HFF-Myc (cell line): ENCODE measurements at regions not wholly inside any gene's neighbourhood (a gene's known extent, or its start where the extent isn't known, plus 50 kb on each side); places are given as distances from the start of the nearest gene placed in this dataset.
"Not testable (repeated sequence)": the region's sequence is repeated elsewhere in the genome, so short reads cannot be mapped to it uniquely, and the experiment has no call there.

ENCODE experiments used
- DNase-seq: peaks from one replicate; pipeline ENCODE4 v3.0.0-alpha.2; 2011; ENCODE audit warnings: low read depth; ENCODE audit errors: extremely low read depth
- H3K4me3 ChIP-seq: replicated peaks from 2 replicates; pipeline ENCODE4 v1.5.1; 2011; ENCODE audit warnings: low read depth, mild to moderate bottlenecking, control low read depth, low read length
- TF ChIP-seq, protein P1 (sequence below): IDR thresholded peaks from 2 replicates; pipeline ENCODE4 v1.5.1; 2012; ENCODE audit warnings: mild to moderate bottlenecking, low read depth, low read length, control low read depth; ENCODE audit errors: missing control alignments

DNA sequence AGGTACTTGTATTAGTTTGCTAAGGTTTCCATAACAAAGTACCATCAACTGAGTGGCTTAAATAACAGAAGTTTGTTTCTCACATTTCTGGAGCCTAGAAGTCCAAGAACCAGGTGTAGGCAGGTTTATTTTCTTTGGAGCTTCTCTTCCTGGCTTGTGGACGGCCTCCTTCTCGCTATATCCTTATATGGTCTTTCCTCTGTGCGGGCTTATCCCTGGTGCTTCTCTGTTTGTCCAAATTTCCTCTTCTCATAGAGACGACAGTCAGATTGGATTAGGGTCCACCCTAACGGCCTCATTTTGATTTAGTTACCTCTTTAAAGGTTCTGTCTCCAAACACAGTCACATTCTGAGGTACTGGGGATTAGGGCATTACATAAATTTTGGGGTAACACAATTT lies 88.3 kb downstream of the RMI1 start:
- TF ChIP-seq, protein P1, sequence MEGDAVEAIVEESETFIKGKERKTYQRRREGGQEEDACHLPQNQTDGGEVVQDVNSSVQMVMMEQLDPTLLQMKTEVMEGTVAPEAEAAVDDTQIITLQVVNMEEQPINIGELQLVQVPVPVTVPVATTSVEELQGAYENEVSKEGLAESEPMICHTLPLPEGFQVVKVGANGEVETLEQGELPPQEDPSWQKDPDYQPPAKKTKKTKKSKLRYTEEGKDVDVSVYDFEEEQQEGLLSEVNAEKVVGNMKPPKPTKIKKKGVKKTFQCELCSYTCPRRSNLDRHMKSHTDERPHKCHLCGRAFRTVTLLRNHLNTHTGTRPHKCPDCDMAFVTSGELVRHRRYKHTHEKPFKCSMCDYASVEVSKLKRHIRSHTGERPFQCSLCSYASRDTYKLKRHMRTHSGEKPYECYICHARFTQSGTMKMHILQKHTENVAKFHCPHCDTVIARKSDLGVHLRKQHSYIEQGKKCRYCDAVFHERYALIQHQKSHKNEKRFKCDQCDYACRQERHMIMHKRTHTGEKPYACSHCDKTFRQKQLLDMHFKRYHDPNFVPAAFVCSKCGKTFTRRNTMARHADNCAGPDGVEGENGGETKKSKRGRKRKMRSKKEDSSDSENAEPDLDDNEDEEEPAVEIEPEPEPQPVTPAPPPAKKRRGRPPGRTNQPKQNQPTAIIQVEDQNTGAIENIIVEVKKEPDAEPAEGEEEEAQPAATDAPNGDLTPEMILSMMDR: no peak
- DNase-seq: no peak
- no peak overlapping the region for H3K4me3 ChIP-seq

DNA sequence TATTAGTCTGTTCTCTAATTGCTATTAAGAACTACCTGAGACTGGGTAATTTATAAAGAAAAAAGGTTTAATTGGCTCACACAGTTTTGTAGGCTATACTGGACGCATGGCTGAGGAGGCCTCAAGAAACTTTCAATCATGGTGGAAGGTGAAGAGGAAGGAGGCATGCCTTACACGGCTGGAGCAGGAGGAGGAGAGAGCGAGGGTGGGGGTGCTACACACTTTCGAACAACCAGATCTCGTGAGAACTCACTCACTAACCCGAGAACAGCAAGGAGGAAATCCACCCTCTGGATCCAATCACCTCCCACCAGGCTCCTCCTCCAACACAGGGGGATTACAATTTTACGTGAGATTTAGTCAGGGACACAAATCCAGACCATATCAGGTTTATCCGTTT lies 90.0 kb downstream of the RMI1 start:
- H3K4me3 ChIP-seq: no peak overlapping the region
- no peak for DNase-seq
- TF ChIP-seq, protein P1: no peak

DNA sequence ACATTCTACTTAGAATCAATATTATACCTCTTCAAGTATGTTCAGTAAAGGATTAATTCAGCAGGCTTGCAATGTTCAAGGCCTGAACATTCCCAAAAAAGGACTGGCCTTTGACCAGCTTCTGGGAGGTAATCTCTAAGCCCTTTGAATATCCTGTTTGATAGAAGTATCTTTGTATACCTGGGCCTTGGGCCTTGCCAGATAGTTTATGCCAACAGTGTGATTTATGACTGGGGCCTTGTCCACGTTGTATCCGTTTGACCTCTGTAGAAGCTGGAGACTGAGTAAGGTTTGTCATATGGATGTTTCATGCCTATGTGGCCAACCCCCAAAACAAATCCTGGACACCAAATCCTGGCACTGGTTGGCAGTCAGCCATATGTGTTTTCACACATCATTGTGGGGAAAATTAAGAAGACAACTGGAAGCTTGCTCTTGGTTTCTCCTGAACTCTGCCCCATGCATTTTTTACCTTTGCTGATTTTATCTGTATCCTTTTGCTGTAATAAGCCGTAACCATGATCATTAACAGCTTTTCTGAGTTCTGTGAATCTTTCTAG lies 92.1 kb downstream of the RMI1 start:
- DNase-seq: no peak
- TF ChIP-seq, protein P1: no peak
- no peak overlapping the region for H3K4me3 ChIP-seq

DNA sequence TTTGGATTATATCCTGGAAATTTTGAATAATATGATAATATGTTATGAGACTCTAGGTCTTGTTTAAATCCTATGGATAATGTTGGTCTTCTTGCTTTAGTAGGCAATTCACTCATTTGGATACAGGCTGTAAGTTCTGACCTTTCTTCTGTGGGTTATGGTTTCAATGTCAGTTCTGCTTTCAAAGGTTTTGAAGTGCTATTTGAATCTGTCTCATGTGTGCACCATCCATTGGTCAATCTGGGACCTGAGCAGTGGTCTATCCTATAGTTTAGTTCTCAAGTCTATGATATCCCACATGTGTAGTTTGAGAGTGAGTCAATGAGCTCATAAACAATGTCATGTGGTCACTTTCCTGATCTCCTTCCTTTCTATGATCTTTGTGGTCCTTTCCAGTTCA lies 94.4 kb downstream of the RMI1 start:
- no peak overlapping the region for H3K4me3 ChIP-seq
- no peak for DNase-seq
- TF ChIP-seq, protein P1: no peak

DNA sequence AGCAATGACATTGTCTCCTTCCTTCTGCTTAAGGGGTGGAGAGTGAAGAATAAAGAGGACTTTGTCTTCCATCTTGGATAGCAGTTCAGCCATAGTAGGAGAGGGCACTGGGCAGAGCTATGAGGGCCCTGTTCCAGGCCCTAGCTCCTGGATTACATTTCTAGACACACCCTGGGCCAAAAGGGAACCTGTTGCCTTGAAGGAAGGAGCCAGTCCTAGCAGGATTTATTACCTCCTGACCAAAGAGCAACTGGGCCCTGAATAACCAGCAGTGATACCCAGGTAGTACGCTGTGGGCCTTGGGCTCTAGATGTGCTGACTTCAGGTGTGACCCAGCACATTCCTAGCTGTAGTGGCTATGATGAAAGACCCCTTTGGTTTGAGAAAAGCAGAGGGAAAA lies 95.8 kb downstream of the RMI1 start:
- no peak for DNase-seq
- TF ChIP-seq, protein P1: no peak
- no peak overlapping the region for H3K4me3 ChIP-seq

DNA sequence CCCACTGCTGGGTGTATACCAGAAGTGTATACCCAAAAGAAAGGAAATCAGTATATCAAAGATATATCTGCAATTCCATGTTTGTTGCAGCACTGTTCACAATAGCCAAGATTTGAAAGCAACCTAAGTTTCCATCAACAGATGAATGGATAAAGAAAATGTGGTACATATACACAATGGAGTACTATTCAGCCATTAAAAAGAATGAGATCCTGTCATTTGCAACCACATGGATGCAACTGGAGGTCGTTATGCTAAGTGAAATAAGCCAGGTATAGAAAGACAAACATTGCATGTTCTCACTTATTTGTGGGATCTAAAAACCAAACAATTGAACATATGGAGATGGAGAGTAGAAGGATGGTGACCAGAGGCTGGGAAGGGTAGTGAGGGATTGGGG lies 97.2 kb downstream of the RMI1 start:
- H3K4me3 ChIP-seq, DNase-seq: not testable (repeated sequence)

DNA sequence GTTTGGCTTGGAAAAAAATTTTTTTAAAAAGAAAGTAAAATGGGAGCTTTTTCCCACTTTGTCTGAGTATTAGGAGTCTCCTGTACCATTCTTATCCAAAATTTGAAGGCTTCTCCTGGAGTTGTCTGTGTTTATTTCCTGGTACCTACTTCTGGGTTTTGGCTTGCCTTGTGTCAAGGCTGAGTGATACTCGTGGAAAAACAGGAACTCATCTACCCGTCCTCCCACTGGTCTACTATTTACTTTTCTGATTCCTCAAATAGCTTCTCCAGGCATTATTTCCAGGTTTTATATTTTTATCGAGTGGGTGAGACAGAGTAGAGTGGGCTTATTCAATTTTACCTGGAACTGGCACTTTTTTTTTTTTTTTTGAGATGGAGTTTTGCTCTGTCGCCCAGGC lies 99.4 kb downstream of the RMI1 start:
- DNase-seq: no peak
- H3K4me3 ChIP-seq: no peak overlapping the region
- TF ChIP-seq, protein P1: no peak
